Fibroblast of skin of left biceps (primary cell): ENCODE measurements at regions not wholly inside any gene's neighbourhood (a gene's known extent, or its start where the extent isn't known, plus 50 kb on each side); places are given as distances from the start of the nearest gene placed in this dataset.

Experiments
- DNase-seq, 2 experiments: peaks; one replicate each; pipeline ENCODE4 v3.0.0-alpha.2; 2013; ENCODE audit warnings: low read depth in 2 of 2

DNA sequence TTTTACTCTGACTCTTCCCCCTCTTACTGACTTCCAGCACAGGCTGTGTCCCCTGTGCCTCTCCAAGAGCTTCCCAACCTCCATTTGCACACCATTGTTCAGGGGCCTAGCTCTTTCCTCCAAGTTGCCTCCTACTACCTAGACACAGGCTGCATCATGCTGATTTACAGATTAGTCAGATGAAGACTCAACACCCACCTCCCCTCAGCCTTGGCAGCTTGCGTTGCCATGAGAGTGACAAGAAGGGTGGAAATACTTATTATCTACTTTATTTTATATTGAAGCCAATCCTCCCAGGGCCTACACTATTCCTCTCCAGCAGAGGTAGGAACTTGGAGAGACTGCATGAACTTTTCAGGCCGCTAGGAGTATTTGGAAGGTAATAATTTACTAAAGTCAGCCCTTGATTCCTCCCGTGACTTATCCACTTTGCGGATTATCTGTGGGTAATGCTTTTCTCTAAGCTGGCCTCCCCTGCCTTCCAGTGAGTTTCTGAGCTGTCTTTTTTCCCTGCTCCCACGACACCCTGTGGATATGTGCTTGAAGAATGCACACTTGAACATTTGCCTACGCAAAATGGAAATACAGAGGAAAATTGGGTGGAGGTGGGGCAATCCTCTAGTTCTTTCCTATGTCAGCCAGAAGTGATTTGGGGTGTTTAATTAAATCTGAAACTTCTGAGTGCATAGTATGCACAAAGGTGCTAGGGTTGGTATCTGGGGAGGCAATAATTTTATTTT, 74.1 kb upstream of the TMEM164 start:
- DNase-seq = no peak

DNA sequence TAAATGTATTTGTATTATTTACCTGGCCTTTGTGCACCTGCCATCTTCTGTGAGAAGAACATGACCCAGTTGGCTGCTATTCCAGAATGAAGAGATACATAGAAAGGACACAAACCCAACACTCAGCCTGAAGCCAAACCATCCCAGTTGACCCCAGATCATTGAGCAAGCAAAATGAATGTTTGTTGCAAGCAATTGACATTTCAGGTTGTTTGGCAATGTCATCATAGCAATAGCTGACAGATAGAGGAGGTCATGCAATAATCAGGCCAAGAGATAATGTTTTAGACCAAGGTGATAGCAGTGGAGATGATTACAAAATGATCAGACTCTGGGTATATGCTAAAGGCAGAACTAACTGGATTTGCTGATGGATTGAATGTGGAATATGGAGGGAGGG, 71.2 kb upstream of the TMEM164 start:
- no peak for DNase-seq

DNA sequence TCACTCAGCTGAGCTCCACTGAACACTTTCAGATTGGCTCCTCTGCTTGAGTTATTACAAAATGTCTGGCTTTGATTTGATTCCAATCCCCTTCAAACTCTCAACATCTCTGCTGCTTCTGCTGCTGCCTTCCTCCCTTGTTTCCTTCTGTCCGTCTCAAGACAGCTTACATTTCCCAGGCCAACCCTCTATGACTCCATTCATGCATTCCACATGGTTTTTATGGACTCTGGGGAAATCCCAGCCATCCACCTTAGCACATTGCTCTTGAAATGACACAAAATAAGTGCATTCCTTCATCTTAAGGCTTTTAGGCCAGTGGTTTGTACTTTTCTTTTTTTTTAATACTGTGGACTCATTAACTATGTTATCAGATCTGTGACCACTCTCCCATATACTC, 68.5 kb upstream of the TMEM164 start:
- DNase-seq = peak in 1 of 2 experiments; percentile 1

DNA sequence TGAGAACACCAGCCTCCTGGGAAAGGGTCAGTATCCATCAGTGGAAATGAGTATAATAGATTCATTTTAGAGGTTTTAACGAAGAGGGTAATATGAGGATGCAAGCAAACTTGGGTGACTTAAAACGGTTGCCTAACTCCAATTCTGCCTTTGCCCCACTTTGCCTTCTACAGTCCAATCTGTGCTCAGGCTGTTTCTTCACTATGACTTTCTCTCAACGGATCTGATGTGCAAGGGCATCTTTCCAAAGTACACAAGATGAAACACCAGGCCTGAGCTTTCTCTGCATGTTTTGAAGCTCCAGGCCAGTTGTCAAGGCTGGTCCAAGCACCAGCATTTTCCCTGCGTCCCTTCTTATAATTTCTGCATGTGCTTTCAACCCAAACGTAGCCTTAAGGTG, 68.0 kb upstream of the TMEM164 start:
- DNase-seq = no peak

DNA sequence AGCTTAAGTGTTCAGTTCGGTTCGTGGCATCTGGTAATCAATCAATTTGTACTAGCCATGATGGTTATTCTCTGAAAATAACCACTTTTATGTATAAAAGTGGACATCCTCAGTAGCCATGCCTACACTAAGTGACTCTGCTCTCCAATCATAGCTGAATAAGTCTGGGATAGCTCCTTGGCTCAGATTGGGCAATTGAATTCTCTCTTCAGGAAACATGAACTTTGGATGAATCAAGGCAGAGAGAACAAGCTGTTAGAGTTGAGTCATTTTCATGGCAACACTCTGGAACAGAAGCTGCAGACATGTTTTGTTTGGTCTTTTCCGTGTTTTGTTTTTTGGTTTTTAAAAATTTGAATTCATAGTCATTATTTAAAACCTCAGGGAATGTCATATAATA, 66.8 kb upstream of the TMEM164 start:
- DNase-seq = no peak

GRCh38 chrX:109936598-109936997, 66.3 kb upstream of the TMEM164 start:
- no peak for DNase-seq

DNA sequence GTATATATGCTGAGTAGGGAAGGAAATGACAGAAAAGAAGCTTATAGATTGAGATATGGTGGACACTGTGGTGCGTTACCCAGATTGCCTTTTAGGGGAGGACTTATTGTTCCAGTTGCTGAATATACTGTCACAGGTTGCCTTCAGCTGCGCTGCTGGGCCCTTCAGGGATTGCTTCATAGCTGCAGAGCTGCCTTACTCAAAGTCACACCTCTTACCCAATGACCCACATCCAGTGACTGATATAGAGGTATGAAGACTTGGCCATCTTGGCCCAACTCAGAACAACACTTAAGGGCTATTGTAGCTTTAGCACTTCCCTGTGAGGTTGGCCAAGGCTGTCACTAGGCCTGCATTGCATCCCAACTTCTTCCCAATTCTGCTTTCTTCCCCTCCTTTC, 63.4 kb upstream of the TMEM164 start:
- DNase-seq = no peak

DNA sequence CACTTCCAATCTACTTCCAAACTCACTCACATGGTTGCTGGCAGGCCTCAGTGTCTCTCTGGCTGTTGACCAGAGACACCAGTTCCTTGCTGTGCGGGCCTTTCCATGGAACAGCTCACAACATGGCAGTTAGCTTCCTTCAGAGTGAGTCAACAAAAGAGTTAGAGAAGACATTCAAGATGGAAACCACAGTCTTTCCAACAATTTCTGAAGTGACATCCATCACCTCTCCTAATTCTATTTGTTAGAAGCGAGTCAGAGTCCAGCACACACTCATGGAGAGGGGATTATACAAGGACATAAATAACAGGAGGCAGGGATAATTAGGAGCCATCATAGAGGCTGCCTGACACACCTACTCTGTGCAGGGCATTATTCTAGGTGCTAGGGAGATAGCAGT, 62.5 kb upstream of the TMEM164 start:
- no peak for DNase-seq

GRCh38 chrX:109943092-109943739, 59.7 kb upstream of the TMEM164 start:
- no peak for DNase-seq

DNA sequence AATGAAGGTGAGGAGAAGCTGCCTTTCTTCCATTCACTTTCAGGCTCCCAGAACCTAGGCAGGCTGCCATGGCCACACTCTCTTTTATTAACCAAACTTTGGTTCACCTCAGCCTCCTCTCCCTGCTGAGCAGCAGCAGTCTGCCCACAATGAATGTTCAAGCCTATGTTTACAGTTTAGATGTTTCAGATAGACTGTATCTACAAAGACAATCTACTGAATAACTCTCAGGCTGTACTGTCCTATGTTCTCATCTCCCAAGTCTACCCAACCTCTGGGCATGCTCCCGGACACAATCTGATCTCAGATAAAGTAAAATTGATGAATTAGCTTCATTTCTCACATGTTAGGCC, 59.2 kb upstream of the TMEM164 start:
- DNase-seq = no peak

DNA sequence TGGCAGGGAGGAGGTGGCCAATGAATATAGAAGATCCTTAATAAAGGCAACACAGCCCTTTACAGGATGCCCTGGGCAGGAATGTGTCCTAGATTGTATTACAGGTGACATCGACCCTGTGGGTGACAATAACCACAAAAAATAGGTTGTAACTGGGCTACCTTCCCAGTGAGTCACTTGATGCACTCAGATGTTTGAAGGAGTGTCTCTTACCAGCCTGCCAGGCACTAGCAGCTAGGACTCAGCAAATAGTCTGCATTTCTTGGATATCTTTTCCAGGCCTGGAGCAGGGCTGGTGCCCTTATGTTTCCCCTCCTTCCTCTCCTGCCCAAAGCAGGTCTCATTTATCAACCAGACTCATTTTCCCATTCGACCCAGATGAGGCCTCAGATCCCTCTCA, 50.9 kb upstream of the TMEM164 start:
- DNase-seq = no peak

DNA sequence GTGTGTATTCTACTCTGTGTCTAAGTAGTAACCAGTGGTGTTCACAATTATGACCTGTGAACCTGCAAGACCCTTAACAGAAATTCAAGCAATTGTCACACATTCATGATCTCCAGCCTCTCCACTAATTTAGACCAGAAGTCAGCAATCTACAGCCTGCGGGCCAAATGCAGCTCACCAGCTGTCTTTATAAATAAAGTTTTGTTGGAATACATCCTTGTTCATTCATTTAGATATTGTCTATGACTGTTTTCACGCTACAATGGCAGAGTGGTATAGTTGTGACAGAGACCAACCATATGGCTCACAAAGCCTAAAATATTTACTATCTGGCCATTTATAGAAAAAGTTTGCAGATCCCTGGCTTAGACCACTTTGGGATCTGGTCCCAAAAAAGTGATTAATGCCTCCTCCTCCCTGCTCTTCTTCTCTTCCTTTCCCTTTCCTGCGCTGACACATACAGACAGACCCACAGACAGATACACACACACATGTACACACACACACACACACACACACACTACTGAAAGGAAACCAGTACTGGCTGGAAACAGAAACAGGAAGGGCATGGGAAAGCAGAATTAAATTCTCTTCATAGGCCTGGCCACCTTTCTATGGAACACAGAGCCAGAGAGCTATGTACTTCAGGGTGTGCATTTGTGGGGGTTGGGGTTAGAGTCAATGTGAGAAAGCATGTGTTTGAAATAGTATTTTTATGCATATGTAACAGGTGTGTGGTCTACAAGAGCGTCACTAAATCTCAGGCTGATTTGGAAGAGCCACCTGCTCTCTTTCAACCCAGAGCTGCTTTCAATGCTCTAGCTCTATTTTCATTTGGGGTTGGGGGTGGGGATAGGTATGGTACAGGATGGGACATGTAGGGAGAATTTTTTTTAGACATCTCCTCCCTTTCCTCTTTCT, 49.7 kb upstream of the TMEM164 start:
- no peak for DNase-seq
